DMS153 treated with DMSO at 0.1 percent for 48 hours (cell line): ENCODE measurements at regions not wholly inside any gene's neighbourhood (a gene's known extent, or its start where the extent isn't known, plus 50 kb on each side); places are given as distances from the start of the nearest gene placed in this dataset.

ENCODE experiments used
- DNase-seq: peaks from one replicate; lab custom pipeline; 2025; ENCODE audit not compliant: unreplicated experiment; lab: John Stamatoyannopoulos, UW

DNA sequence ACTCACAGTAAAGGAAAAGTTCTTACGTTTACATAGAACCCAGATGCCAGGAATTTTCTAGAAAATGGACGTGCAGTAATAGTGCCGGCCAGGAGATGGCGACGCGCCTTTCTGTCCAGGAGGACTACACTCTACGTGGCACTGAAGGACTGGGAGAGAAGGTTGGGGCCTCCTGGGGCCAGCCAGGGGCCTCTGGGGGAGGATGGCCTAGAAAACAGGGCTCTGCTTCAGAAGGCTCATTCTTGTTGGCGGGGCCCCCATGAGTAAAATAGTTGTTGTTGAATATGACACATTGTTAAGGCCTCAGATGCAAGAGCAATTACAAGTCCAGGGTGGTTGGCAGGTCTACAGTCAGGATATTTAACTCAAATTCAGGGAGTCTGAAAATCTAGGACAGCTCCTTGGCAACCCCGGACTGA lies 120.1 kb upstream of the MAX start:
- DNase-seq, result peak; percentile 38

DNA sequence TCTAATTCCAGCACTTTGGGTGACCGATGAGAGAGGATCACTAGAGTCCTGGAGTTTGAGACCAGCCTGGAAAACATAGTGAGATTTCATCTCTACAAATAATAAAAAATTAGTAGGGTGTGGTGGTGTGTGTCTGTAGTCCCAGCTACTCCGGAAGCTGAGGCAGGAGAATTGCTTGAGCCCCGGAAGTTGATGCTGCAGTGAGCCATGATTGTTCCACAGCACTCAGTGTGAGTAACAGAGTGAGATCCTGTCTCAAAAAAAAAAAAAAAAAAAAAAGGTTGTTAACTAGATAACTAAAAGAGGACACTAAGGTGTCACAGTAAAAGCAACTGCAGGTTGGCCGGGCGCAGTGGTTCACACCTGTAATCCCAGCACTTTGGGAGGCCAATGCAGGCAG lies 121.3 kb upstream of the MAX start:
- DNase-seq, result no peak

DNA sequence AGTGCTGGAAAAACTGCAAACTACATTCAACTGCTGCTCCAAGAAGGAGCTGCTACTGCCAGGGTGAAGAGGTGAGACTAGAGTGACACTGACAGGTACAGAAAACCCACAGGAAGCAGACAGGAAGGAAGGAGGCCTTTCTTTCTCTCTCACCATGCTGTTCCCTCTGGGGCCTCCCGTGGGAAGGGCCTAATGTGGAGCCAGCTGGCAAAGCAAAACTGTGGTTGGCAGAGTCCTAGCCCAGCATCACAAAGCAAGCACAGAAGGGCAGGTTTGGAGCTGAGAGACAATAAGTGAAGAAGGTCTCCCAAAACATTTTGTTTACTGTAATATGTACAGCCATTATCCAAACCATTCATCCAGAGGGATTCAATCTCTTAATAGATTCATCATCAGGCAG lies 122.5 kb upstream of the MAX start:
- peak; percentile 79 for DNase-seq

DNA sequence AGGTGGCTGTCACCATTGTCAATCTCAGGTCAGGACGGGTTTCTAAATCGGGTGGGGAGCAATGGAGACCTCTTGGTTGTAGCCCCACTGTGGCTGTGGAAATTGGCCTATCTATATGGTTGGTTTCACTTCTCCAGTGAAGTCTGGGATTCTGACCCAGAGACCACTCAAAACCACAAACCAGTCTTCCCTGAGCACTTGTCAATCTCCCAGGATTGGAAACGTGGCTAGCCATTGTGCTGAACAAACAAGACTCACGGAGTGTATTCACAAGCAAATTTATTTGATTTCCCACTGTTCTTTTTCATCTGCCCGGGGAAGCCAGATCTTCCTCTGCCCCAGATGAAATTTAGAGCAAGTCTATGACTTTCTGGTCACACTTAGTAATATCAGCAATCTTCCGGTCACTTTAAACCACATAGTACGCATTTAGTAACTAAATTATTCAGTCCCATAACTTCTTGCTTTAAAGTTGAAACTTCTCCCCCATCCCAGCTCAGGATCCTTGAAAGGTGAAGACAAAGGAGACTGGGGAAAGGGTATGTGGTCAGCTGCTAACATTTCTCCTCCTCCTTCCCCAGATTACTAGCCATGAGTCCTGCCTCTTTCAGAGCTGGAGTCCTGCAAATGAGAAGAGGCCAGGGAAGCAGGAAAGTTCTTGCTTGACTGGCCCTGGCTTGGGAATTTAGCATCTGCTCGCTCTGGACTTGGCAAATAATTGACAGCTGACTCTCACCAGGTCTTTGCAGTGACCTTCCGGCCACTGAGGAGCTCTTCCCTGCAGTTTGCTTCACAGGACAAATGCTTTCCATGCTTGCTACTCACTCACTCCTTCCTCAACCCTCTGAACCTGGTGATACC lies 123.2 kb upstream of the MAX start:
- DNase-seq, result peak; percentile 3

DNA sequence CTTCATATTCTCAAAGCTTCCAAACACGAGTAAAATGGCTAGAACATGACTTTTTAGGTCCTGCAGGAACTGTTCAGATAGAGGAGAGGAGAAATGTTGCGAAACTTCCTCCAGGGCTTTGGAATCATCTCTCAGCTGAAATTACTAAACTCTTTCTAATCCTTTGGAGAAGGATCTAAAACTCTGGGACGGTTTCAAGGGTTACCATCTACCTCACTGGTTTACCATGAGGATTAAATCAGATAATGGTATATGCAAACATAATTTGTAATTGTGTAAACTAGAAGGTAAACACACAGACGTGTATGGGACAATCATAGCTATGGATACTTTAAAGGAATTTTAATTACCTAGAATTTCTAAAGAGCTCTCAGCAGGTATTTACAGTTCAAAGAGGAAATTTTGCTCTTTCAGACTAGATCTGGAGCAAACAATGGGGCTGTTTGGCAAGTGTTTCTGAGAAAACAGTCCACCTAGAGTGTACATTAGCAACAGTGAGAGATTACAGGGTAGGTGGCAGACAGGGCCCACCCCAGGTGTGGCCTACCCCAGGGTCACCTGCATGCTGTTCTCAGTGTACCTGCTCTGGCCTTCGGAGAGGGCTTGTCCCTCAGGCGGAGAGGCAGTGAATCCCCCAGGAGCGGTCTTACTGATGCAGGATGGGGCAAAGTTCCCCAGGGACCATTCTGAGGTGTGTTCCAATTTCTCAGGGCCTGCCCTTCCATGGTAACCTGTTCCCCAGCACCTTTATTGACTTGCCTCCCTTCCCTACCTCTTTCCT lies 124.7 kb upstream of the MAX start:
- no peak for DNase-seq

DNA sequence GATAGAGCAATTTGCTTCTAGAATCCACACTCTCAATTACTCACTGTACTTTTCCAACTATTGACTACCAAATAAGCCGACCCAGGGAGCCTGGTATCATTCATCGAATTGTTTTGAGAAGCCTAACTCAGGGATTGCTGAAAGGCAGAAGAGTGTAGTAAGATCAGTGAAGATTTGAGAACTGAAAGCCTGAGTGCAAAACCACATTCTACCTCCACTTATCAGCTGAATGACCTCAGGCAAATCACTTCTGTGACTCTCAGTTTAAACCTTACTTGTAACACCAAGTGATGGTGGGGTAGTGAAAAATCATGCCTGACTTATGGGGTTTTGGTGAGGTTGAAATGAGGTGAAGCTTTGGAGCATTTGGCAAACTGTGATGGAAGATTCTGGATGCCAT lies 126.1 kb upstream of the MAX start:
- no peak for DNase-seq

DNA sequence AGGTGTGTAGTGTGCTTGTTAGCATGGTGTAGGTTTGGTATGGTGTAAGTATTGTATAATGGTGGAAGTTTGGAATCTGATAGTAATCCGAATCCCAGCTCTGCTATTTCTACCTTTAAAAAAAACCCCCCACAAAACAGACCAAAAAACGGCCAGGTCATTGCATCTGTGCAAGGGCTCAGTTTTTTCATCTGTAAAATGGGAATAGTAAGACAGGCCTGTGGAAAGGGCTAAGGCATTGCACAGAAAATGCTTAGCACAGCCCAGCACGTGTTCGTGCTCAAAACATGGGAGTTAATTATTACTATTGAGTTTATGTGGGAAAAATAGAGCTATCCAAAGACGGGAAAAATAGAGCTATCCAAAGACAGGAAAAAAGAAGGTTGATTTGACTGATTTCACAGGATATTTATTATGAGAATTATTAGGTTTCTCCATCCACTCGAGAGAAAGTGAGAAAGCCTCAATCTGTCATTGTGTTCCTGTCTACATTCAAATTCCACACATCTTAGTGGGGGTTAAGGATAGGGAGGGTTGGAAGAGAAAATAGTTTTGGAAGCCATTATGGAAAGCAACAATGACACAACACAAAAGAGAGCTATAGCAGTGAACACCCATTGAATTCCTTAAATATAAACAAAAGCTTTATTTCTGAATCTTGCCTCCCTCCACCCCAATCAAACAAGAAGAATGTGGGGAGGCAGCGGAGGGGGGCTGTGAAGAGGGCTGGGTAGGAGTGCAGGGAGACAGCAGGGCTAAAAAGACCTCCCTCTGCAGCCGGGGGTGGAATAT lies 126.8 kb upstream of the MAX start:
- no peak for DNase-seq

DNA sequence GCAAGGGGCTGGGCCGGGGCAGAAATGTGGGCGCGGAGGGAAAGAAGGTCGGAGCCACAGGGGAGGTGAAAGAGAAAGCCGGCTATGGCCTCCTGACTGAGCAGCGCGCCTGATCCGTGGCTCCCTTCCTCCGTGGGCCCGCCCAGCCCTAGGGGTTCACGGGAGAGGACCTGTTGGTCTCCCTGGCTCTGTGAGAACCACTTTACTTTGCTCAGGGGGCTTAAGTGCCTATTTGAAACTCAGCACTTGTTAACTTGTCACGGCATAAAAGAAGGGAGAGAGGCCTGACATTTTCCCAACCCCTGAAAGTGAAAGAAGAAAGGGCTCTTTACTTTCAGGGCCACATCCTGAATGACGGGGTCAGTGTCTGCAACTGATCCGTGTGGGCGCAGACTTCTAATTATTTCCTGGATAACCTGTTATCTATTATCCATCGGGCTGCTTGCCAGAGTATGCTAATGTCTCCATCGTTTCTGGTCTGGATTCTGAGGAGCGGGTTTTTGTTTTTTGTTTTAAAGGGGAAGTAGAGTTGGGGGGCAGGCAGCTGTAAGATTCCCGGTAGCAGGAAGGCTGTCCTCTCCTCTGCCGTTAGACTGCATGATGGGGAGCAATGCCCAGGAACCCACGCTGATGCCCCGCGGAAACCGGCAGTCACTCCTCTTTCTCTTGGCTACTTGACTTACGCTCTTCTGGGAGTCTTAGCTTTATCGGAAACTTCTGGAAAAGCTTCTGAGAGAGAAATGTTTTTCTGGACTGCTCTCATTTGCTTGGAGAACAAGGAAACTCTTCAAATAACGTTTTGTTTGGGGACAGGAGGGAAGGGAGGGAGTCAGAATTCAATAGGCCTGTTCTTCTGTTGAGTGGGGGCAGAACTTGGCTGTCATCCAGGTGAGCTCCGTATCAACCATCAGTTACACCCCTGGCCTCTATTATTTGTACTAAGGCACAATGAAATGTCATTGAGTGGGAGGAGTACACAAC lies 127.7 kb upstream of the MAX start:
- peak; percentile 94 for DNase-seq

DNA sequence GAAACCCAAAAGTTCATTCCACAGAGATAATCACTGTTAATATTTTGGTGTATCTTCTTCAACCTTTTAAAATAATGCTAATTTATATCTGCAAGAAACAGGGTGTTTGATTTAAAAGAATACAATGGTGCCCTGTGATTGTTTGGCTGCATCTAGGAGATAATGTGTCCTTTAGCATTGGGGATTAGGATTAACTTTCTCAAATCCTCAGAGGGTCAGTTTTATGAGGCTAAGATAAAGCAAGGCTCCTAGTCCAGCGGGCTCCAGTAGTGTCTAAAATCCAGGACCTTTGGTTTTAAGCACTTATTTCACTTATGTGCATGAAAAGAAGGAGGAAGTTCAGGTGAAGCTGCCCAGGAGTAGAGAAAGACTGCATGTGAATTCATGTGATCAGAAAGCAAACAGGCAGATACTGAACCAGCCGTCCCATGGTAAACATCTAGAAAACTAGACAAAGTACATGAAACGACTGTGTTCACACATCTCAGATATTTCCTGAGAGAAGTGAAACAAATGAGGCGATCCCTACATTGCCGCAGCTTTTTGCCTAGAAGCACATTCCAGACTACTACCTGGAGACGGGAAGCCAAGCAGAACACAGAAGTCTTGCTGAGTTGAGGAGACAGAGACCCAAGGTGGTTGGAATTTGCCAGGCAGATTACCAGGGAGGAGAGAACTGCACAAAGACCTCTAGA lies 129.1 kb upstream of the MAX start:
- peak; percentile 10 for DNase-seq

DNA sequence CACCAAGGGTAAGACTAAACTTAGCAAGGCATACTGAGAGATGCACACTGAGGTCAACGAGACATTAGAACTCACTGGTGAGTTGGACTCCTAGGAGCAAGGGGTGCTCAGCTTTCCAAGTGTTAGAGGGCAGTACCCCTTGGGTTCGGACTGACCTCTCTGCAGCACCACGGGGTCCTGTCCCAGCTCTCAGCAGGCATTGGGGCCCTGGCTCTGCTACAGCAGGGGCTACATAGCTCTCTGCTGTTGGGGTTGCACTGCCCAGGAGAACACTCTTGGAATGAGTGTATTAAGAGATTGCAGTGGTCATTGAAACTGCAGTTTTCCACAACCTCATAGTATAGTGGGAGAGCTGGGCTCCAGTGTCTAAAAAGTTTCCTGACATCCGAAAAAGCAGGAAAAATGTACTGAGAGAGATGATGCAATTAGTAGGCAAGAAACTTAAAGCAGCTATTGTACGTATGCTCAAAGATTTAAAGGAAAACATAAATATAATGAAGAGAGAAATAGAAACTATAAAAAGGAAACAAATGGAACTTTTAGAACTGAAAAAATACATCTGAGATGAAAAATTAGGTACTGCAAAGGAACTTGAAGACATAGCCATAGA lies 132.5 kb upstream of the MAX start:
- DNase-seq, result no peak

DNA sequence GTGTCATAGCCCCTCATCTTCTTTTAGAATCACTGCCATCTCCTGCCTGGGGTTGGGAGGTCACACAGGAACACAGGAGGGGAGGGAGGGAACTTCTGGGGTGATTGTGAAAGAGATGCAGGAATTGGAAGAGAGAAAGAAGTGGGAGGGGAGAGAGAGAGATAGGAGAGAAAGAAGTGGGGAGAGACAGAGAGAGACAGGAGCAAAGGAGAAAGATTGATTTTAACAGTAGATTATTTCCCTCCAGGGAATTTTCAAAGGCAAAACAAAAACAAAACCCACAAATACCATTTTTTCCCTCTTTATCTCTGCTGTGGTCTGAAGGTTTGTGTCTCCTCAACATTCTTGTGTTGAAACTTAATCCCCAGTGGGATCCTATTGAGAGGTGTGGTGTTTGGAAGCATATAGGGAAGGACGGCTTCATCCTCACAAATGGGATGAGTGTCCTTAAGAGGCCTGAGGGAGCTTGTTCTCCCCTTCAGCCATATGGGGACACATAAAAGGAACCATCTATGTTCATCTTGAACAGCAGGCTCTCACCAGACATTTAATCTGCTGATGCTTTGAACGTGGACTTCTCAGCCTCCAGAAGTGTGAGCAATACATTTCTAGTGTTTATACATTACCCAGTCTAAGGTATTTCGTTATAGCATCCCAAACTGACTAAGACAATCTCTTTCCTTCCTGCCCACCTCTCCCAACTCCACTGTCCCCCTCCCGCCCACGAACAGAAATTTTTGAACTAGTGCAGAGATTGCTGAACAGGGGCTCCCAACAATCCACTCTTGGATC lies 134.9 kb upstream of the MAX start:
- no peak for DNase-seq

DNA sequence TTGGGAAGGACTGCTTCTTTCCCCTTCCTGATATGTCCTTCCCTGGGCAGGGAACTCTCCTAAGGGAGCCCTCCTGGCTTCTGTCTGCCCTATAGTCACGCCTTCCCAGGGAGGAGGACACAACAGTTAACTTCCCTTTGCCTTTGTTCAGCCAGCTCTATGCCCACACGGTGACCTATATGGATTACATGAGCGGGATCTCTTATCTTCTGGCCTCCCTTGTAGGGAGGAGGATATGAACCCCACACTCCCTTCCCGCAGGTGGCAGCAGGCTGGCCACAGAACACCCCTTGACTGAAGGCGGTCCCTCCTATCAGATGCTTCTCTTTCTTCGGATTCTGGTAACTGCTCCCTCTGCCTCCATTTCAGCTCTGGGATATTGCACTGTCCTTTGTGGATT lies 135.6 kb upstream of the MAX start:
- DNase-seq, result no peak

DNA sequence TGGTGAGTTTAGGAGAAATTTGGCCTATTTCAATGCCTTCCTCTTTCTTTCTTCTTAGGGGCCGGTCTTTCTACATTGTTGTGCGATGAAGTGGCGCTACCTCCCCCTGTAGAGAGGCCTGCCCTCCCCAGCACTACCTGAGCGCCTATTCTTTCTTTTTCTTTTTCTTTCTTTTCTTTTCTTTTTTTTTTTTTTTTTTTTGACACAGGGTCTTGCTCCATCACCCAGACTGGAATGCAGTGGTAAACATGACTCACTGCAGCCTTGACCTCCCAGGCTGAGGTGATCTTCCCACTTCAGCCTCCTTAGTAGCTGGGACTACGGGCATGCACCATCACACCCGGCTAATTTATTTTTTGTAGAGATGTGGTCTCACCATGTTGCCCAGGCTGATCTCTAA lies 136.1 kb upstream of the MAX start:
- DNase-seq, result no peak

DNA sequence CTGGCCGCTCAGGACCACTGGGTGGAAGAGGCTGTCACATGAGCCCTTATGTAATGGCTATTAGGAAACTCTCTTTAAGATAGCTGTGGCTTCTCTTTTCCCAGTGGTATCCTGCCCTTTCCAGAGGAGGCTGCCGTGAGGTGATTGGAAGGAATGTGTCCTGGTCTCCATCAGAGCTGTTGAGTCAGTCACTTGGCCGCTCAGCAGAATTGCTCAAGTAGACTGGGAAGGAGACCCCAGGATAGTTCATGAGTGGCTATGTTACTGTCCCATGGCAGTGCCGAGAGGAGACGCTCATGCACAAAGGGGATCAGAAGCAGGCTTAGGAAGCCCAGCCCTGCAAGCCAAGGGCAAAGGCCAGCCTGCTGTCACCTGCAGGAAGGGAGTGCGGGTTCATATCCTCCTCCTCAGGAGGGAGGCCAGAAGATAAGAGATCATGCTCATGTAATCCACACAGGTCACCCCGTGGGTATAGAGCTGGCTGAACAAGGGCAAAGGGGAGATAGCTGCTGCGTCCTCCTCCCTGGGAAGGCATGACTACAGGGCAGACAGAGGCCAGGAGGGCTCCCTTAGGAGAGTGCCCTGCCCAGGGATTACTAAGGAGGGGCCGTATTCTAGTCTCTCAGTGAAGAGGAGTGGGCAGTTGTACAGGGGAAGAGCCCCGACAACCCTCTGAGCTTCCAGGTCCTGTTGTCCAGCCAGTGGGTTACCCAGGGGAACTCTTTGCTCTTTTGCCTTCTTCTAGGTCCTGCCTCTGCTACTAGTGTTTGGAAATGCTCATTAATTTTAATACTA lies 137.0 kb upstream of the MAX start:
- no peak for DNase-seq

DNA sequence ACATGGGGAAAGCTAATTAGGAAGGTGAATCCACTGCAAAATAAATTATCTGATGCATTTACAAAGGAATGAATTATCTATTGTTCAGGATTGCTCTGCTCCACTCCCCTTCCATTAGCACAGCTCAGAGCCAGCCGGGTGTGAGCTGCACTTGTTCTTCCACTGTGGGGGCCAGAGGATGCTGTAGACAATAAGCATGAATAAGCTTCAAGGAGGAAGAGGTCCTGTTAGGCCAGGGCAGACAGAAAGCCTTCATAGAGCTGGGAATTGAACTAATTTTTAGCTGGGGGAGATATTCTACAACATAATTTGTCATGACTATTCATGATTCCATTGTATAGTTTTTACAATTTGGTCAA lies 137.6 kb upstream of the MAX start:
- DNase-seq, result no peak

DNA sequence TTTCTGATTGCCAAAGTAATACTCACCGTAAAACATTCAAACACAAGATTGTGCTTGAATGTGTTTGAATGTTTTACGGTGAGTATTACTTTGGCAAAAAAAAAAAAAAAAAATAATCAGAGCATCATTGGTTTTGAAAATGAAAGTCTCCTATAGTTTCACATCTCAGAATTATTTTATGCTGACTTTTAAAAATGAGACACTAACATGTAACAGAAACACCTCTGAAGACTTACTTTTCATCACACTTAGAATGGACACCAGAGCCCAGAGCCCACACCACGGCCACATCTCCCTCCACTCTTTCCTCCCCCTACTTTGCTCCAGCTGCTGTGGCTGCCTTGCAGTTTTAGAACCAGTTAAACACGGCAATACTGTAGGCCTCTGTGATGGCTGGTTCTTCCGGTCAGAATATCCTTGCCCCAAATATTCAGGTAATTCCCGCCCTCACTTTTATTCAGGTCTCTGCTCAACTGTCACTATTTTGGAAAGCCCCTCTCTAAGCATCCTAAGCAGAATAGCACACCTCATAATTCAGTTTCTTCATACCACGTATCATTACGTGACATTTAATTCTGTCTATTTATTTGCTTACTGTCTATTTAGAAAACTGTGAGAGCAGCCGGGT lies 138.9 kb upstream of the MAX start:
- DNase-seq, result no peak

DNA sequence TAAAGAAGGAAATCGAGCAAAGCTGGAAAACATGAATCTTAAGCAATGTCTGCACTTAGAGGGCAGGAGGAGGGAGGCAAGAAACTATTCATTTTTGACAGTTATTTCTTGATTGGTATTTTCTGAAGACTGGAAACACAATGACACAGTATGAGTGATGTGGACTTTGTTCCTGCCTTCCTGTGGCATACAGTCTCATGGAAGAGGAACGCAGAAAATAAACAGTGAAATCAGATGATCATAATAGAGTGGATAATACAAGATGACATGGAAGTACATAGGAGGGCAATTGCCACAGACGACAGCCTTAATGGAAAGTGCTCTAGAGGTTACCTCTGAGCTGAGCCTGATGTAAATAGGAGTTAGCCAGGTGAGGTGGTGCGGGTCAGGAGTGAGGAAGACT lies 140.4 kb upstream of the MAX start:
- DNase-seq, result no peak
